ENCODE measurements at regions not wholly inside any gene's neighbourhood (a gene's known extent, or its start where the extent isn't known, plus 50 kb on each side); places are given as distances from the start of the nearest gene placed in this dataset.

- ChIA-PET POLR2A (no interaction called here), CTCF (no interaction called here)
- DNase-seq (ENCODE audit: low read depth, low spot score): no peak
- no peak overlapping the region for H3K4me3 ChIP-seq (ENCODE audit: low read depth, low read length)
- TF ChIP-seq CTCF (IDR thresholded peaks at IDR 0.05; ENCODE audit: insufficient read depth, low read length, missing control alignments): no peak
Observed at GRCh38 chr9:82721593-82721992, 341.3 kb downstream of the RASEF start.

GRCh38 chr9:82722051-82722450, 340.9 kb downstream of the RASEF start:
- TF ChIP-seq CTCF (IDR thresholded peaks at IDR 0.05; ENCODE audit: insufficient read depth, low read length, missing control alignments): no peak
- no peak overlapping the region for H3K4me3 ChIP-seq (ENCODE audit: low read depth, low read length)
- no peak for DNase-seq (ENCODE audit: low read depth, low spot score)
- ChIA-PET POLR2A (no interaction called here), CTCF (no interaction called here)

GRCh38 chr9:82722561-82722960, 340.4 kb downstream of the RASEF start:
- H3K4me3 ChIP-seq (ENCODE audit: low read depth, low read length): no peak overlapping the region
- CTCF ChIA-PET: no interaction called here
- TF ChIP-seq CTCF (IDR thresholded peaks at IDR 0.05; ENCODE audit: insufficient read depth, low read length, missing control alignments): no peak
- POLR2A ChIA-PET: no interaction called here
- DNase-seq (ENCODE audit: low read depth, low spot score): no peak

- DNase-seq (ENCODE audit: low read depth, low spot score): no peak
- ChIA-PET POLR2A (no interaction called here), CTCF (no interaction called here)
- no peak overlapping the region for H3K4me3 ChIP-seq (ENCODE audit: low read depth, low read length)
- TF ChIP-seq CTCF (IDR thresholded peaks at IDR 0.05; ENCODE audit: insufficient read depth, low read length, missing control alignments): no peak
Observed at GRCh38 chr9:82726424-82727276, 336.3 kb downstream of the RASEF start.

GRCh38 chr9:82729141-82729540, 333.8 kb downstream of the RASEF start:
- ChIA-PET POLR2A (no interaction called here), CTCF (no interaction called here)
- H3K4me3 ChIP-seq (ENCODE audit: low read depth, low read length): no peak overlapping the region
- DNase-seq (ENCODE audit: low read depth, low spot score): no peak
- no peak for TF ChIP-seq CTCF (IDR thresholded peaks at IDR 0.05; ENCODE audit: insufficient read depth, low read length, missing control alignments)

GRCh38 chr9:82729991-82730589, 332.9 kb downstream of the RASEF start:
- no peak for TF ChIP-seq CTCF (IDR thresholded peaks at IDR 0.05; ENCODE audit: insufficient read depth, low read length, missing control alignments)
- CTCF ChIA-PET: no interaction called here
- no peak overlapping the region for H3K4me3 ChIP-seq (ENCODE audit: low read depth, low read length)
- no peak for DNase-seq (ENCODE audit: low read depth, low spot score)
- POLR2A ChIA-PET: no interaction called here
